ENCODE measurements at regions not wholly inside any gene's neighbourhood (a gene's known extent, or its start where the extent isn't known, plus 50 kb on each side); places are given as distances from the start of the nearest gene placed in this dataset.

- TF ChIP-seq POLR2A (IDR thresholded peaks at IDR 0.05) (no peak), CTCF (IDR thresholded peaks at IDR 0.05) (no peak)
Measured at GRCh38 chr3:75300606-75301005, 363.5 kb upstream of the FRG2C start.
